GM12872 (cell line): ENCODE measurements at regions not wholly inside any gene's neighbourhood (a gene's known extent, or its start where the extent isn't known, plus 50 kb on each side); places are given as distances from the start of the nearest gene placed in this dataset.

ENCODE experiments used
- TF ChIP-seq, protein P1 (sequence below): IDR thresholded peaks from 3 replicates; pipeline ENCODE4 v1.5.1; 2011; ENCODE audit warnings: low read depth, mild to moderate bottlenecking, low read length, moderate library complexity; ENCODE audit not compliant: insufficient read depth

DNA sequence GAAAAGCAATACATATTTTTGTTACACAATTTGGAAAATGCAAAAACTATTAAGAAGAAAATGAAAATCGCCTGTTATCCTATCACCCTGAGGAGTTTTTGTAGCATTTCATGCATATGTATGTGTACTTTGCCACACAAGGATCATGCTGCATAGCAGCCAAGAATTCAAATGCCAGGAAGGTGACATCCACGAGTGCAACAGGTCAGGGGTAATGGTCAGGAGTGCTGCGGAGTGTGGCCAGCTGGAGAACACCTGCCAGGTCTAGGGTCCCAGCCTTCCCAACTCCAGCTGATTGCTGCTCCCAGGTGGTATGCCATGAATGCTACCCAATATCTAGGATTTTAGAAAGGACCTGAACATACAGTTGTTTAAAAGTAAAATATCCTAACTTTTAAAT, 617.1 kb downstream of the PRELID2 start:
- TF ChIP-seq, protein P1, sequence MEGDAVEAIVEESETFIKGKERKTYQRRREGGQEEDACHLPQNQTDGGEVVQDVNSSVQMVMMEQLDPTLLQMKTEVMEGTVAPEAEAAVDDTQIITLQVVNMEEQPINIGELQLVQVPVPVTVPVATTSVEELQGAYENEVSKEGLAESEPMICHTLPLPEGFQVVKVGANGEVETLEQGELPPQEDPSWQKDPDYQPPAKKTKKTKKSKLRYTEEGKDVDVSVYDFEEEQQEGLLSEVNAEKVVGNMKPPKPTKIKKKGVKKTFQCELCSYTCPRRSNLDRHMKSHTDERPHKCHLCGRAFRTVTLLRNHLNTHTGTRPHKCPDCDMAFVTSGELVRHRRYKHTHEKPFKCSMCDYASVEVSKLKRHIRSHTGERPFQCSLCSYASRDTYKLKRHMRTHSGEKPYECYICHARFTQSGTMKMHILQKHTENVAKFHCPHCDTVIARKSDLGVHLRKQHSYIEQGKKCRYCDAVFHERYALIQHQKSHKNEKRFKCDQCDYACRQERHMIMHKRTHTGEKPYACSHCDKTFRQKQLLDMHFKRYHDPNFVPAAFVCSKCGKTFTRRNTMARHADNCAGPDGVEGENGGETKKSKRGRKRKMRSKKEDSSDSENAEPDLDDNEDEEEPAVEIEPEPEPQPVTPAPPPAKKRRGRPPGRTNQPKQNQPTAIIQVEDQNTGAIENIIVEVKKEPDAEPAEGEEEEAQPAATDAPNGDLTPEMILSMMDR = no peak

DNA sequence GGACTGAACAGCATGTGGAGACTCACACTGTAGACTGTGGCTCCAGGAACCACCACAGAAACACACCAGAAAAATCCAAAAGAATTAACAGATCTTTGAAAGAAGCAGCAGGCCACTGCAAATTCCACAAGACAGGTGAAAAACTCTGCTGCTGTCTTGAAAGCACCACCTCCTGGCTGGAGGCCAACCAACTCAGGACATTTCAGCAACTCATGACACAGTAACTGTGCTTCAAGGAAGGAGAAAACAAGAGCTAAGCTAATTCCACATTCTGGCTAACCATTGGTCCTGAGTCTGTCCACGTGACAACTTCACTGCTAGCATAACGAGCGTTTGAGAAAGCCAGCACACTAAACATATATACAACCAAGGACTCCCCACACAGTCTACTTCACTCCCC, 625.1 kb downstream of the PRELID2 start:
- TF ChIP-seq, protein P1 = no peak

DNA sequence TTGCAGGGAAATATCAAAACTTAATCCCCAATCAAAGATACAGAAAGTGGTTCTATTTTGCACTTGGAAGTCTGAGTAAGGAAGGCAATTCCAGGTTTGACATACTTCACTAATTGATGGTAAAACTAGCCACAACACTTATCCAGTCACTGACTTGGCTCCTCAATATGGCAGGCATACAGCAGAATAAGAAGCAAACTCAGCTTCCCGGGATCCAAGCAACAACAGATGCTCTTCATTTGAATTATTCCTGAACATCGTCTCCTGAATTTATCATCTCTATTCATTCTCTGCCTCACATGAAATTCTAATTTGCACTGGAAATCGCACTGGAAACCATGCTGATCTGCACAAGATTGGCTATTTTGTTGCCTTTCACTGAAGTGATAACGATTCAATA, 629.6 kb downstream of the PRELID2 start:
- TF ChIP-seq, protein P1 = no peak

DNA sequence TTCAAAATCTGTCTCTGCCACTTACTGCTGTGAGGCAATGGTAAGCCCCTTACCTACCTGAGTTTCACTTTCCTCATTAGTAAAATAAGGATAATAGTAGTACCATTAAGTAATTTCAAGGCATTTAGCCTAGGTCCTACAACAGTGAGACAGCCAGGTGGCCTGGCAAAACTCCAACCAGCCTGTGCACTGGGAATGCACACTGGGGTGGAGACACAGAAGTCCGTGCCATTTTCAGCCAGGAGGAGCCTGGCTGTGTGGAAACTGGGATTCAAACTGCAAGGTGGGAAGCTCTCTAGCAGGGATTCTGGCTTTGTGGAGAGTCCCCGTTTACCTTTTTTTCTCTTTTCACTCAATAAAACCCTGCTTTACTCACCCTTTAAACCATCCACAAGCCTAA, 630.4 kb downstream of the PRELID2 start:
- TF ChIP-seq, protein P1 = no peak

DNA sequence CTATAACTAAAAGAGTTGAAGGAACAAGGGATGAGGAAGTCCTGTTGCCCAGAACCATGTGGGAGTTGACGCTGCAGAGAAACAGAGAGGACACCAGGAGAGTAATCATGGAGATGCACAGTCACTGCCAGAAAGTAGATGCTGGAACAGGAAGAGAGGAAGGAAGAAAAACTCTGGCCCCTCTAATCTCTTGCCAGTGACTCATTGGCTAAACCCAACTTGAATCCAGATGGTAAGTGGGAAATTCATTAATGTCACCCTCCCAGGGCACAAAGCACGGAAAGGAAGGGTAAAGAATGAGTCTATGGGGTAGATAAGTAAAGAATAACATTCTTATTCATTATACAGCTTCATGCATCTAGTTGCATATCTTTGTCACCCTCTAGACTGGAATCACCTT, 631.9 kb downstream of the PRELID2 start:
- TF ChIP-seq, protein P1 = no peak

DNA sequence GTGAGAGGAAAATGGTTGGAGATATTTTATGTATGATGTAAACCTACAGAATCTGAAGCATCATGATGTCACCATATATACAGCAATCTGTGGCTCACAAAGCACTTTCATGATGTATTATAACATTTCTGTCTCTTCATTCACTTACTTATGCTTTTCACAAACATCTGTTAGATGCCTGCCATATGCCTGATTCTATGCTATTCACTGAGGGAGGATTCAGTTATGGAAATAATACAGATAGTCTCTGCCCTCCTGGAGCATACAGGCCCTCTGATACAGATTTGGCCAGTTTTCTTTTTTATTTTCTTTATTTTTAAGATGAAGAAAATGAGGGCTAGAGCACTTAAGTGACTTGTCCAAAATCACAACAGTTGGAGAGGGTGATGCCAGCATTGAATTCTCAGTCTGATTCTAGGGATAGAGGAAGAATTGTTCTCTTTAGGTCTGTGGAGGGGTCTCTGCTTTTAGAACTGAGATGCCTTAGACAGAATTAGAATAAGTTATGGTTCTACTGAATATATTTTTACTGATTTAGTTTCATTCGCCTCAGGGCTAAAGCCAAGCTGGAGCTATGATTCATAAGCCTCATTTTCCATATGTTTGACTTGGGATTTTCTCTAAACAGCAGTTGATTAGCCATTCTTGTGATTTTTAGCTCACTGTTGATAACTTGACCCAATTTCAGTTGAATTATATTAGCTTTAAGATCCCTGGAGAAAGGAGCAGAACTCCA, 636.4 kb downstream of the PRELID2 start:
- TF ChIP-seq, protein P1 = no peak

DNA sequence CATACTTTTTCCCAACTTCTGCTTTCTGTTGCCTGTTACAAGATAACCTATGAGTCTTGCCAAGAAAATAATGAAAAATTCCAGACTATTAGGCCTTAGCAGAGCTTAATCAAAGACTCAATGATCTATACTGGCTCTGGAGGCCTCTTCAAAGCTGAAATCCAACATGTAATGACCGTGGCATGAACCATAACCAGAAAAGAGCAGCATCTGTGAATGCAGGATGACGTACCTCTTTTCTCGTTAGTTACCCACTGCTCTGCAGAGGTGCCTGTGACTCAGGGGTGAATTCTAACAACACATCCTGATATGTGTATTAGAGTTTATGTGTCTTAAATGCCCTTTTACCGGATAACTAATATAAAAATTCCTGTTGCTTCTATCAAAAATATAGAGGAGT, 645.4 kb downstream of the PRELID2 start:
- TF ChIP-seq, protein P1 = no peak
